8988T (cell line): ENCODE measurements at regions not wholly inside any gene's neighbourhood (a gene's known extent, or its start where the extent isn't known, plus 50 kb on each side); places are given as distances from the start of the nearest gene placed in this dataset.
"Not testable (repeated sequence)": the region's sequence is repeated elsewhere in the genome, so short reads cannot be mapped to it uniquely, and the experiment has no call there.

ENCODE experiments used
- DNase-seq: peaks from one replicate; pipeline ENCODE4 v3.0.0; 2011

- DNase-seq, result not testable (repeated sequence)
Measured at GRCh38 chr10:46810222-46810621, 101.0 kb upstream of the PTPN20 start.

GRCh38 chr10:46816126-46816525, 95.1 kb upstream of the PTPN20 start:
- not testable (repeated sequence) for DNase-seq

- not testable (repeated sequence) for DNase-seq
Measured at GRCh38 chr10:46840393-46841050, 70.7 kb upstream of the PTPN20 start.

GRCh38 chr10:46841051-46841593, 70.1 kb upstream of the PTPN20 start:
- not testable (repeated sequence) for DNase-seq

- not testable (repeated sequence) for DNase-seq
Measured at GRCh38 chr10:46845194-46845593, 66.0 kb upstream of the PTPN20 start.

GRCh38 chr10:46845640-46846039, 65.6 kb upstream of the PTPN20 start:
- not testable (repeated sequence) for DNase-seq

- DNase-seq, result not testable (repeated sequence)
Measured at GRCh38 chr10:46860753-46861152, 50.5 kb upstream of the PTPN20 start.
